ENCODE measurements at regions not wholly inside any gene's neighbourhood (a gene's known extent, or its start where the extent isn't known, plus 50 kb on each side); places are given as distances from the start of the nearest gene placed in this dataset.

DNA sequence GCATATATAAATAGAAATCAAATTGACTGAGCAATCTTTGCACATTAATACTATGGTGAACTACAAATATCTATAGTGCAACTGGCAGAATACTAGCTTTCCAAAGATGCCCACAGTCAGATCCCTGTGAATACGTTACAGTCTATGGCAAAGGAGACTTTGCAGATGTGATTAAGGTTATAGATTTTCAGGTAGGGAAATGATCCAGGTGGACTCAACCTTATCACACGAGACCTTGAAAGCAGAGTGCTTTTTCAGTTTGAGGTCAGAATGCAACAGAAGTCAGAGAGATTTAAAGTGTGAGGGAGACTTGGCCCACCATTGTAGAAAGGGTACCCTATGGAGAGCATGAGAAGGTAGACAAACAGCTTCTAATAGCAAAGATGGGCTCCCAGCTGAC is 122.6 kb downstream of the TRIB2 start (continued):
- TF ChIP-seq, protein P1, sequence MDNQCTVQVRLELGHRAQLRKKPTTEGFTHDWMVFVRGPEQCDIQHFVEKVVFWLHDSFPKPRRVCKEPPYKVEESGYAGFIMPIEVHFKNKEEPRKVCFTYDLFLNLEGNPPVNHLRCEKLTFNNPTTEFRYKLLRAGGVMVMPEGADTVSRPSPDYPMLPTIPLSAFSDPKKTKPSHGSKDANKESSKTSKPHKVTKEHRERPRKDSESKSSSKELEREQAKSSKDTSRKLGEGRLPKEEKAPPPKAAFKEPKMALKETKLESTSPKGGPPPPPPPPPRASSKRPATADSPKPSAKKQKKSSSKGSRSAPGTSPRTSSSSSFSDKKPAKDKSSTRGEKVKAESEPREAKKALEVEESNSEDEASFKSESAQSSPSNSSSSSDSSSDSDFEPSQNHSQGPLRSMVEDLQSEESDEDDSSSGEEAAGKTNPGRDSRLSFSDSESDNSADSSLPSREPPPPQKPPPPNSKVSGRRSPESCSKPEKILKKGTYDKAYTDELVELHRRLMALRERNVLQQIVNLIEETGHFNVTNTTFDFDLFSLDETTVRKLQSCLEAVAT (IDR thresholded peaks at IDR 0.05), result no peak

DNA sequence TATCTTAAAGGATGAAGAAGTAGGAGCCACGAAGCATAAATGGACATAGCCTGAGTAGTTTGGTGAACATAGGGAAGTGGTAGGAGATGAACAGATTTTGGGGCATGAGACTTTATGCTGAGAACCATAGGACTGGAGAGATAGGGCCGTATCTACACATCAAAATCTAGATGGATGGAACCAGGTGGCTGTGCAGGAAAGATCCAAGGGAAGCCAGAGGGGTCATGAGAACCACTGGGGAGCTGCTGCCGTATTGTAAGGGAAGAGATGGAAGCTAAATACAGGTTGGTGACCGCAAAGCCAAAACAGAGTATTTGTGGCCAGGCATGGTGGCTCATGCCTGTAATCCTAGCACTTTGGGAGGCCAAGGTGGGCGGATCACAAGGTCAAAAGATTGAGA is 124.3 kb downstream of the TRIB2 start:
- intact Hi-C loops (cut with micrococcal nuclease; ENCODE audit: unreplicated experiment), result no loop called here
- RAD21 ChIA-PET (ENCODE audit: unreplicated experiment), result no interaction called here
- POLR2A ChIA-PET, result no interaction called here
- H3K36me3 ChIP-seq (ENCODE audit: control insufficient read depth in 2 of 2, insufficient read depth in 2 of 2, low read length in 1 of 2), result no peaks in the 10 kb centered on the region
- ATAC-seq, result no peak
- DNase-seq (ENCODE audit: low read depth, low spot score), result no peak
- in situ Hi-C loops (cut with MboI), result no loop called here
- no peak overlapping the region for H3K9ac ChIP-seq (ENCODE audit: control insufficient read depth, insufficient read depth, low read length)
- WGBS (ENCODE audit: insufficient coverage, insufficient replicate concordance, low lambda C conversion rate, missing lambda C conversion rate), result 29% methylated on average over 5 of the region's 5 CpGs
- H3K27ac ChIP-seq (ENCODE audit: control insufficient read depth, insufficient read depth), result no peak overlapping the region
- H3K4me1 ChIP-seq (ENCODE audit: control insufficient read depth, insufficient read depth, low read length), result no peaks in the 10 kb centered on the region
- TF ChIP-seq, protein P2, sequence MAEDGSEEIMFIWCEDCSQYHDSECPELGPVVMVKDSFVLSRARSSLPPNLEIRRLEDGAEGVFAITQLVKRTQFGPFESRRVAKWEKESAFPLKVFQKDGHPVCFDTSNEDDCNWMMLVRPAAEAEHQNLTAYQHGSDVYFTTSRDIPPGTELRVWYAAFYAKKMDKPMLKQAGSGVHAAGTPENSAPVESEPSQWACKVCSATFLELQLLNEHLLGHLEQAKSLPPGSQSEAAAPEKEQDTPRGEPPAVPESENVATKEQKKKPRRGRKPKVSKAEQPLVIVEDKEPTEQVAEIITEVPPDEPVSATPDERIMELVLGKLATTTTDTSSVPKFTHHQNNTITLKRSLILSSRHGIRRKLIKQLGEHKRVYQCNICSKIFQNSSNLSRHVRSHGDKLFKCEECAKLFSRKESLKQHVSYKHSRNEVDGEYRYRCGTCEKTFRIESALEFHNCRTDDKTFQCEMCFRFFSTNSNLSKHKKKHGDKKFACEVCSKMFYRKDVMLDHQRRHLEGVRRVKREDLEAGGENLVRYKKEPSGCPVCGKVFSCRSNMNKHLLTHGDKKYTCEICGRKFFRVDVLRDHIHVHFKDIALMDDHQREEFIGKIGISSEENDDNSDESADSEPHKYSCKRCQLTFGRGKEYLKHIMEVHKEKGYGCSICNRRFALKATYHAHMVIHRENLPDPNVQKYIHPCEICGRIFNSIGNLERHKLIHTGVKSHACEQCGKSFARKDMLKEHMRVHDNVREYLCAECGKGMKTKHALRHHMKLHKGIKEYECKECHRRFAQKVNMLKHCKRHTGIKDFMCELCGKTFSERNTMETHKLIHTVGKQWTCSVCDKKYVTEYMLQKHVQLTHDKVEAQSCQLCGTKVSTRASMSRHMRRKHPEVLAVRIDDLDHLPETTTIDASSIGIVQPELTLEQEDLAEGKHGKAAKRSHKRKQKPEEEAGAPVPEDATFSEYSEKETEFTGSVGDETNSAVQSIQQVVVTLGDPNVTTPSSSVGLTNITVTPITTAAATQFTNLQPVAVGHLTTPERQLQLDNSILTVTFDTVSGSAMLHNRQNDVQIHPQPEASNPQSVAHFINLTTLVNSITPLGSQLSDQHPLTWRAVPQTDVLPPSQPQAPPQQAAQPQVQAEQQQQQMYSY (CRISPR knock-in tag; IDR thresholded peaks at IDR 0.05), result no peak
- TF ChIP-seq STAT3 (IDR thresholded peaks at IDR 0.05; ENCODE audit: low read depth, low read length) (no peak), SMAD5 (IDR thresholded peaks at IDR 0.05; ENCODE audit: low read depth) (no peak), BACH1 (IDR thresholded peaks at IDR 0.05; ENCODE audit: borderline replicate concordance) (no peak), HDAC6 (IDR thresholded peaks at IDR 0.05; ENCODE audit: unreplicated experiment) (no peak), SREBF1 (IDR thresholded peaks at IDR 0.05; ENCODE audit: low read length) (no peak), TBL1XR1 (IDR thresholded peaks at IDR 0.05; ENCODE audit: low read depth, low read length) (no peak), ESRRA (IDR thresholded peaks at IDR 0.05; ENCODE audit: low read length) (no peak), JUND (IDR thresholded peaks at IDR 0.05; ENCODE audit: low read depth, low read length) (no peak)
- TF ChIP-seq, protein P3, sequence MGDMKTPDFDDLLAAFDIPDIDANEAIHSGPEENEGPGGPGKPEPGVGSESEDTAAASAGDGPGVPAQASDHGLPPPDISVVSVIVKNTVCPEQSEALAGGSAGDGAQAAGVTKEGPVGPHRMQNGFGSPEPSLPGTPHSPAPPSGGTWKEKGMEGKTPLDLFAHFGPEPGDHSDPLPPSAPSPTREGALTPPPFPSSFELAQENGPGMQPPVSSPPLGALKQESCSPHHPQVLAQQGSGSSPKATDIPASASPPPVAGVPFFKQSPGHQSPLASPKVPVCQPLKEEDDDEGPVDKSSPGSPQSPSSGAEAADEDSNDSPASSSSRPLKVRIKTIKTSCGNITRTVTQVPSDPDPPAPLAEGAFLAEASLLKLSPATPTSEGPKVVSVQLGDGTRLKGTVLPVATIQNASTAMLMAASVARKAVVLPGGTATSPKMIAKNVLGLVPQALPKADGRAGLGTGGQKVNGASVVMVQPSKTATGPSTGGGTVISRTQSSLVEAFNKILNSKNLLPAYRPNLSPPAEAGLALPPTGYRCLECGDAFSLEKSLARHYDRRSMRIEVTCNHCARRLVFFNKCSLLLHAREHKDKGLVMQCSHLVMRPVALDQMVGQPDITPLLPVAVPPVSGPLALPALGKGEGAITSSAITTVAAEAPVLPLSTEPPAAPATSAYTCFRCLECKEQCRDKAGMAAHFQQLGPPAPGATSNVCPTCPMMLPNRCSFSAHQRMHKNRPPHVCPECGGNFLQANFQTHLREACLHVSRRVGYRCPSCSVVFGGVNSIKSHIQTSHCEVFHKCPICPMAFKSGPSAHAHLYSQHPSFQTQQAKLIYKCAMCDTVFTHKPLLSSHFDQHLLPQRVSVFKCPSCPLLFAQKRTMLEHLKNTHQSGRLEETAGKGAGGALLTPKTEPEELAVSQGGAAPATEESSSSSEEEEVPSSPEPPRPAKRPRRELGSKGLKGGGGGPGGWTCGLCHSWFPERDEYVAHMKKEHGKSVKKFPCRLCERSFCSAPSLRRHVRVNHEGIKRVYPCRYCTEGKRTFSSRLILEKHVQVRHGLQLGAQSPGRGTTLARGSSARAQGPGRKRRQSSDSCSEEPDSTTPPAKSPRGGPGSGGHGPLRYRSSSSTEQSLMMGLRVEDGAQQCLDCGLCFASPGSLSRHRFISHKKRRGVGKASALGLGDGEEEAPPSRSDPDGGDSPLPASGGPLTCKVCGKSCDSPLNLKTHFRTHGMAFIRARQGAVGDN (IDR thresholded peaks at IDR 0.05), result no peak
- TF ChIP-seq, protein P4, sequence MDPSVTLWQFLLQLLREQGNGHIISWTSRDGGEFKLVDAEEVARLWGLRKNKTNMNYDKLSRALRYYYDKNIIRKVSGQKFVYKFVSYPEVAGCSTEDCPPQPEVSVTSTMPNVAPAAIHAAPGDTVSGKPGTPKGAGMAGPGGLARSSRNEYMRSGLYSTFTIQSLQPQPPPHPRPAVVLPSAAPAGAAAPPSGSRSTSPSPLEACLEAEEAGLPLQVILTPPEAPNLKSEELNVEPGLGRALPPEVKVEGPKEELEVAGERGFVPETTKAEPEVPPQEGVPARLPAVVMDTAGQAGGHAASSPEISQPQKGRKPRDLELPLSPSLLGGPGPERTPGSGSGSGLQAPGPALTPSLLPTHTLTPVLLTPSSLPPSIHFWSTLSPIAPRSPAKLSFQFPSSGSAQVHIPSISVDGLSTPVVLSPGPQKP (IDR thresholded peaks at IDR 0.05; ENCODE audit: low read depth, low read length), result no peak
- SMC1A ChIA-PET (ENCODE audit: uncharacterized antibody, unreplicated experiment), result interaction anchor here (1.5 kb wide), 1 partner anchor 13 kb away, joined by 3 read pairs; no protein-coding TSS in a partner anchor
- no peaks in the 10 kb centered on the region for H3K79me2 ChIP-seq (ENCODE audit: control insufficient read depth, insufficient read depth, low read length)
- no TSS peak for BruUV-seq (replicated peaks)
- H3K4me3 ChIP-seq, result no peak overlapping the region
- H4K20me1 ChIP-seq (ENCODE audit: control insufficient read depth, insufficient read depth), result no peaks in the 10 kb centered on the region
- CTCF ChIA-PET, result no interaction called here
- H2AFZ ChIP-seq (ENCODE audit: control insufficient read depth, low read depth, low read length), result no peak overlapping the region
- FAIRE-seq, result no peak
- no peak overlapping the region for H3K4me2 ChIP-seq (ENCODE audit: control insufficient read depth, insufficient read depth)
- H3K27me3 ChIP-seq (replicated peaks in 1 of 2; ENCODE audit: control insufficient read depth in 2 of 2, insufficient read depth in 2 of 2, low read length in 1 of 2), result peaks cover 0 to 2% of the 10 kb centered on the region in 2 experiments; a peak in 1 of 4 replicates
- H3K9me3 ChIP-seq (replicated peaks; ENCODE audit: control insufficient read depth, insufficient read depth, low read length), result no peaks in the 10 kb centered on the region
